Endothelial cell of umbilical vein (primary cell): ENCODE measurements at regions not wholly inside any gene's neighbourhood (a gene's known extent, or its start where the extent isn't known, plus 50 kb on each side); places are given as distances from the start of the nearest gene placed in this dataset.

Experiments used
- BruUV-seq: library from RNA; stranded (reverse); fragments of 400-500 nt; replicated peaks from 2 replicates; lab custom pipeline; 2021; lab: Mats Ljungman, UMichigan
- CTCF ChIA-PET: fragments of 300-600, 350-600 bp; sonication (Branson Sonifier 250); formaldehyde crosslinking; loops from one replicate; lab custom pipeline; 2021; ENCODE audit warnings: antibody characterized with exemption, inconsistent platforms; lab: Charles Lee
- POLR2A ChIA-PET: fragments of 300-600, 350-600 bp; sonication (Branson Sonifier 250); formaldehyde crosslinking; loops from one replicate; lab custom pipeline; 2021; ENCODE audit warnings: antibody characterized with exemption, inconsistent platforms; lab: Charles Lee
- DNase-seq: peaks from one replicate; pipeline ENCODE4 v3.0.0-alpha.2; 2011; ENCODE audit warnings: low read depth, low spot score
- FAIRE-seq: peaks from 2 replicates; lab custom pipeline; 2011; peaks lifted over from hg19 to GRCh38; lab: Jason Lieb, UNC
- H2AFZ ChIP-seq: 2 replicates; pipeline ENCODE4 v1.6.0; 2012; ENCODE audit warnings: low read depth, low read length, control low read depth, inconsistent platforms
- H3K27ac ChIP-seq: 2 replicates; pipeline ENCODE4 v1.5.1; 2011; ENCODE audit warnings: low read depth, mild to moderate bottlenecking, control low read depth, low read length, moderate library complexity; ENCODE audit not compliant: insufficient read depth
- H3K27me3 ChIP-seq, 2 experiments: 2 replicates each; pipeline versions ENCODE4 v1.6.0 to v1.6.1; 2011; ENCODE audit warnings: low read length in 2 of 2, mixed read lengths in 1 of 2; ENCODE audit not compliant: control insufficient read depth in 2 of 2, insufficient read depth in 2 of 2
- H3K36me3 ChIP-seq, 2 experiments: 2 replicates in 1 of 2; 3 replicates in 1 of 2; pipeline ENCODE4 v1.5.1; 2011; ENCODE audit warnings: low read length in 2 of 2, mild to moderate bottlenecking in 1 of 2, moderate library complexity in 1 of 2; ENCODE audit not compliant: control insufficient read depth in 2 of 2, insufficient read depth in 2 of 2; ENCODE audit errors: extremely low read depth in 1 of 2
- H3K4me1 ChIP-seq: 3 replicates; pipeline ENCODE4 v1.5.1; 2011; ENCODE audit warnings: mild to moderate bottlenecking, low read length; ENCODE audit not compliant: control insufficient read depth, insufficient read depth; ENCODE audit errors: extremely low read depth
- H3K4me2 ChIP-seq: 2 replicates; pipeline ENCODE4 v1.6.1; 2011; ENCODE audit warnings: low read length, control low read depth, mixed read lengths; ENCODE audit not compliant: insufficient read depth
- H3K4me3 ChIP-seq, 3 experiments: fragments of 200-600 bp in 1 of 3; sonication (generic), shearing (Covaris generic) in 1 of 3; replicated peaks in 1 of 3; 2 replicates each; pipeline ENCODE4 v1.5.1; 2011 to 2016; ENCODE audit warnings: control low read depth in 3 of 3, low read length in 3 of 3, mild to moderate bottlenecking in 2 of 3, inconsistent platforms in 1 of 3, low read depth in 1 of 3, moderate library complexity in 1 of 3; ENCODE audit not compliant: insufficient read depth in 1 of 3
- H3K79me2 ChIP-seq: 2 replicates; pipeline ENCODE4 v1.6.0; 2012; ENCODE audit warnings: low read length, inconsistent platforms; ENCODE audit not compliant: control insufficient read depth, insufficient read depth
- H3K9ac ChIP-seq: replicated peaks from 2 replicates; pipeline ENCODE3; 2011; ENCODE audit warnings: low read length, control low read depth; ENCODE audit not compliant: insufficient read depth; ENCODE audit errors: extremely low read depth
- H3K9me1 ChIP-seq: replicated peaks from 3 replicates; pipeline ENCODE4 v1.6.0; 2011; ENCODE audit warnings: mild to moderate bottlenecking, low read length; ENCODE audit not compliant: control insufficient read depth, insufficient read depth; ENCODE audit errors: extremely low read depth
- H3K9me3 ChIP-seq: replicated peaks from 2 replicates; pipeline ENCODE4 v1.5.1; 2012; ENCODE audit warnings: low read length, inconsistent platforms; ENCODE audit not compliant: control insufficient read depth, insufficient read depth
- H4K20me1 ChIP-seq: replicated peaks from 2 replicates; pipeline ENCODE3; 2011; ENCODE audit warnings: mild to moderate bottlenecking, low read length; ENCODE audit not compliant: control insufficient read depth, insufficient read depth; ENCODE audit errors: extremely low read depth
- FOS ChIP-seq: IDR thresholded peaks from 2 replicates; pipeline ENCODE4 v1.6.1; 2011; ENCODE audit warnings: mild to moderate bottlenecking, low read length, moderate library complexity, borderline replicate concordance; ENCODE audit not compliant: insufficient read depth
- MAX ChIP-seq: IDR thresholded peaks from 2 replicates; pipeline ENCODE4 v1.6.1; 2011; ENCODE audit not compliant: insufficient read depth, insufficient read length
- dilution Hi-C: fragments of 300-500 bp; cut with MboI; formaldehyde crosslinking; loops from one replicate; pipeline ENCODE4 v1.15.0; 2019; ENCODE audit warnings: low sequenced_read_pairs; ENCODE audit not compliant: extremely low pct_ligation_motif_present
- intact Hi-C: fragments of 100-400 bp; cut with micrococcal nuclease; formaldehyde crosslinking; loops from one replicate; pipeline ENCODE4 v1.10.0; 2022

DNA sequence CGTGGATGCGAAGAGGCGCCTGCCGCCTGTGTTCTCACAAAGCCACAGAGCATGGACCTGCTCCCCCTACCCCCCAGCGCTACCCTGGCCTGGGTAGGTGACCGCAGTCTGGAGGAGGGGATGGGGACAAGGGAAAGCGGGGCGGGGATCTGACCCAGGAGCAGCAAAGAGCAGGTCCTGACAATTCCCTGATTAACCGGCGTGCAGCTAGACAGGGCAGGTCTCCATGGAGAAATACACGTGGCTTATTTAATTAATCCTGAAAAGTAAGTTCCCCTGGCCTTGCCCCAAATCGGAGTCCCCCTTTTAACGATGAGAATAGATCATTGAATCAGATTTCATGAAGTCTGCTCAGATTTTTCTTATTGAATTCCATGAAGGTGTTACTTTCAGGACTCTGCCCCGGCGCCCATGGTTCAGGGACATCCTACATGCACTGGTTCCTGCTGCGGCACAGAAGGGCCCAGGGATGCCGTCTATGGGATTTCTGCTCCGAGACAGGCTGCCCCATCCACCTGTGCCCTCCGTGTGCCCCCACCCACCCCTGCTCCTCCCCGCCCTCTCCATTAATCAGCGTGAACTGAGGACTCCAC, 251.0 kb upstream of the SFSWAP start:
- no TSS peak for BruUV-seq
- Histone ChIP-seq H3K79me2 (no peaks in the 10 kb centered on the region), H3K27me3 (no peaks in the 10 kb centered on the region), H2AFZ (no peak overlapping the region), H3K9me1 (no peaks in the 10 kb centered on the region), H4K20me1 (no peaks in the 10 kb centered on the region), H3K4me3 (no peak overlapping the region), H3K9me3 (no peaks in the 10 kb centered on the region), H3K27ac (no peak overlapping the region), H3K4me2 (no peak overlapping the region), H3K4me1 (no peaks in the 10 kb centered on the region), H3K9ac (no peak overlapping the region), H3K36me3 (no peaks in the 10 kb centered on the region)
- no peak for TF ChIP-seq MAX
- FAIRE-seq (no peak), DNase-seq (no peak)
- POLR2A ChIA-PET, result no interaction called here
- intact Hi-C loops, result no loop called here
- CTCF ChIA-PET, result no interaction called here
- dilution Hi-C loops, result no loop called here

DNA sequence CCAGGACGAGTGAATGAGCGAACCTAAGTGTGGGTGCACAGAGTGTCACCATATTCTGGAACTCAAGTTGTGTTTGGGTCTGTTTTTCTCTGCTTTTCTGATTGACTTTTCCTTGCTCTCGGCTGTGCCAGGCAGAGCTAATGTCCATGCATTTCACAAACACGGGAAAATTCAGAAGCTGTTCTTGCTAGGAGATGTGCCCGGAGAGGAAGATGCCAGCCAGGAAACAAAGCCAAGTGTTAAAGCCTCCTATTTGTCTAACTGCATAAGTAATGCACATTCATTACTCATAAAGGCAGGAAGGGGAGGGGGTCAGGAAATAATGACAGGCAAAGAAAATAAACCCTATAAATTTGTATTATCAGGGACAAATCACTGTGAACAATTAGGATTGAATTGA, 250.4 kb upstream of the SFSWAP start:
- POLR2A ChIA-PET, result no interaction called here
- no peak for DNase-seq
- FAIRE-seq, result no peak
- H3K4me1 ChIP-seq, result no peaks in the 10 kb centered on the region
- H3K4me2 ChIP-seq, result no peak overlapping the region
- H3K9me3 ChIP-seq, result no peaks in the 10 kb centered on the region
- no TSS peak for BruUV-seq
- no peak overlapping the region for H2AFZ ChIP-seq
- H3K79me2 ChIP-seq, result no peaks in the 10 kb centered on the region
- no peaks in the 10 kb centered on the region for H3K27me3 ChIP-seq
- intact Hi-C loops (no loop called here), dilution Hi-C loops (no loop called here)
- H3K4me3 ChIP-seq, result no peak overlapping the region
- no peaks in the 10 kb centered on the region for H4K20me1 ChIP-seq
- no peak overlapping the region for H3K27ac ChIP-seq
- no peaks in the 10 kb centered on the region for H3K9me1 ChIP-seq
- CTCF ChIA-PET, result no interaction called here
- no peak for TF ChIP-seq FOS
- no peaks in the 10 kb centered on the region for H3K36me3 ChIP-seq
- no peak overlapping the region for H3K9ac ChIP-seq
